Neural cell (in vitro differentiated cells): ENCODE measurements at regions not wholly inside any gene's neighbourhood (a gene's known extent, or its start where the extent isn't known, plus 50 kb on each side); places are given as distances from the start of the nearest gene placed in this dataset.

Source experiments
- EP300 ChIP-seq: fragments of 450-650 bp; conservative IDR thresholded peaks from 2 replicates; pipeline ENCODE4 v1.6.1; 2014; ENCODE audit warnings: antibody characterized with exemption, mild to moderate bottlenecking, moderate library complexity; ENCODE audit not compliant: poor library complexity, severe bottlenecking
- EZH2 ChIP-seq: fragments of 200-600, 300-800 bp; shearing (Covaris generic), sonication (generic); IDR thresholded peaks from 2 replicates; pipeline ENCODE4 v1.6.1; 2014; ENCODE audit warnings: antibody characterized with exemption, low read length, borderline replicate concordance, mild to moderate bottlenecking; ENCODE audit not compliant: insufficient read depth, poor library complexity, severe bottlenecking
- MXI1 ChIP-seq: fragments of 450-650 bp; conservative IDR thresholded peaks from 2 replicates; pipeline ENCODE4 v1.6.1; 2014; ENCODE audit warnings: antibody characterized with exemption, mild to moderate bottlenecking; ENCODE audit not compliant: poor library complexity, severe bottlenecking
- POLR2AphosphoS5 ChIP-seq: IDR thresholded peaks from 2 replicates; pipeline ENCODE4 v1.6.1; 2012
- RAD21 ChIP-seq: fragments of 450-650 bp; conservative IDR thresholded peaks from 2 replicates; pipeline ENCODE4 v1.6.1; 2014; ENCODE audit warnings: antibody characterized with exemption, mild to moderate bottlenecking, moderate library complexity
- TAF1 ChIP-seq: IDR thresholded peaks from 2 replicates; pipeline ENCODE4 v1.6.1; 2012; ENCODE audit warnings: low read depth
- TF ChIP-seq, protein P1 (sequence below): fragments of 450-650 bp; IDR thresholded peaks from 2 replicates; pipeline ENCODE4 v1.5.1; 2014; ENCODE audit warnings: antibody characterized with exemption, mild to moderate bottlenecking, moderate library complexity; ENCODE audit not compliant: poor library complexity, severe bottlenecking
- TF ChIP-seq, protein P2 (sequence below): IDR thresholded peaks from 2 replicates; pipeline ENCODE4 v1.6.1; 2012; ENCODE audit warnings: borderline replicate concordance

DNA sequence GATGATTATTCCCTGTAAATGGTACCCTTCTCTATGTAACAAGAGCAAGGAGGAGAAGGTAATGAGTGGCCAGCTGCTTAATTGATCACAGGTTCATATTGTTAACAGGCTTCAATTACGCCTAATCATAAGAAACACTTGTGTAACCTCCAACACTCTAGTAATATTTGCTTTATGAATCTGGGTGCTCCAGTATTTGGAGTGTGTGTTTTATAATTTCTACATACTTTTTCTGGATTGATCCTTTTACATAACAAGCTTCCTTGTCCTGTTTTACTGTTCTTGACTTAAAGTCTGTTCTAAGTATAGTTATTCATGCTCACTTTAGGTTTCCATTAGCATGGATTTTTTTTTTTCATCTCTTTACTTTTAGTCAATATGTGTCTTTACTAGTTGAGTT is 984.2 kb downstream of the AMY1C start:
- TF ChIP-seq, protein P1, sequence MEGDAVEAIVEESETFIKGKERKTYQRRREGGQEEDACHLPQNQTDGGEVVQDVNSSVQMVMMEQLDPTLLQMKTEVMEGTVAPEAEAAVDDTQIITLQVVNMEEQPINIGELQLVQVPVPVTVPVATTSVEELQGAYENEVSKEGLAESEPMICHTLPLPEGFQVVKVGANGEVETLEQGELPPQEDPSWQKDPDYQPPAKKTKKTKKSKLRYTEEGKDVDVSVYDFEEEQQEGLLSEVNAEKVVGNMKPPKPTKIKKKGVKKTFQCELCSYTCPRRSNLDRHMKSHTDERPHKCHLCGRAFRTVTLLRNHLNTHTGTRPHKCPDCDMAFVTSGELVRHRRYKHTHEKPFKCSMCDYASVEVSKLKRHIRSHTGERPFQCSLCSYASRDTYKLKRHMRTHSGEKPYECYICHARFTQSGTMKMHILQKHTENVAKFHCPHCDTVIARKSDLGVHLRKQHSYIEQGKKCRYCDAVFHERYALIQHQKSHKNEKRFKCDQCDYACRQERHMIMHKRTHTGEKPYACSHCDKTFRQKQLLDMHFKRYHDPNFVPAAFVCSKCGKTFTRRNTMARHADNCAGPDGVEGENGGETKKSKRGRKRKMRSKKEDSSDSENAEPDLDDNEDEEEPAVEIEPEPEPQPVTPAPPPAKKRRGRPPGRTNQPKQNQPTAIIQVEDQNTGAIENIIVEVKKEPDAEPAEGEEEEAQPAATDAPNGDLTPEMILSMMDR, result no peak
- no peak for TF ChIP-seq RAD21
- no peak for TF ChIP-seq POLR2AphosphoS5
- TF ChIP-seq TAF1, result no peak
- no peak for TF ChIP-seq EZH2
- TF ChIP-seq, protein P2, sequence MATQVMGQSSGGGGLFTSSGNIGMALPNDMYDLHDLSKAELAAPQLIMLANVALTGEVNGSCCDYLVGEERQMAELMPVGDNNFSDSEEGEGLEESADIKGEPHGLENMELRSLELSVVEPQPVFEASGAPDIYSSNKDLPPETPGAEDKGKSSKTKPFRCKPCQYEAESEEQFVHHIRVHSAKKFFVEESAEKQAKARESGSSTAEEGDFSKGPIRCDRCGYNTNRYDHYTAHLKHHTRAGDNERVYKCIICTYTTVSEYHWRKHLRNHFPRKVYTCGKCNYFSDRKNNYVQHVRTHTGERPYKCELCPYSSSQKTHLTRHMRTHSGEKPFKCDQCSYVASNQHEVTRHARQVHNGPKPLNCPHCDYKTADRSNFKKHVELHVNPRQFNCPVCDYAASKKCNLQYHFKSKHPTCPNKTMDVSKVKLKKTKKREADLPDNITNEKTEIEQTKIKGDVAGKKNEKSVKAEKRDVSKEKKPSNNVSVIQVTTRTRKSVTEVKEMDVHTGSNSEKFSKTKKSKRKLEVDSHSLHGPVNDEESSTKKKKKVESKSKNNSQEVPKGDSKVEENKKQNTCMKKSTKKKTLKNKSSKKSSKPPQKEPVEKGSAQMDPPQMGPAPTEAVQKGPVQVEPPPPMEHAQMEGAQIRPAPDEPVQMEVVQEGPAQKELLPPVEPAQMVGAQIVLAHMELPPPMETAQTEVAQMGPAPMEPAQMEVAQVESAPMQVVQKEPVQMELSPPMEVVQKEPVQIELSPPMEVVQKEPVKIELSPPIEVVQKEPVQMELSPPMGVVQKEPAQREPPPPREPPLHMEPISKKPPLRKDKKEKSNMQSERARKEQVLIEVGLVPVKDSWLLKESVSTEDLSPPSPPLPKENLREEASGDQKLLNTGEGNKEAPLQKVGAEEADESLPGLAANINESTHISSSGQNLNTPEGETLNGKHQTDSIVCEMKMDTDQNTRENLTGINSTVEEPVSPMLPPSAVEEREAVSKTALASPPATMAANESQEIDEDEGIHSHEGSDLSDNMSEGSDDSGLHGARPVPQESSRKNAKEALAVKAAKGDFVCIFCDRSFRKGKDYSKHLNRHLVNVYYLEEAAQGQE, result no peak
- no peak for TF ChIP-seq MXI1
- no peak for TF ChIP-seq EP300
